22Rv1 (cell line): ENCODE measurements at regions not wholly inside any gene's neighbourhood (a gene's known extent, or its start where the extent isn't known, plus 50 kb on each side); places are given as distances from the start of the nearest gene placed in this dataset.

Experiments
- H3K27ac ChIP-seq: fragments of 450-650 bp; 2 replicates; pipeline ENCODE4 v1.5.1; 2017
- ZFX ChIP-seq: fragments of 450-650 bp; IDR thresholded peaks from 2 replicates; pipeline ENCODE4 v1.6.1; 2017; ENCODE audit warnings: antibody characterized with exemption, borderline replicate concordance
- TF ChIP-seq, protein P1 (sequence below): fragments of 450-650 bp; IDR thresholded peaks from 2 replicates; pipeline ENCODE4 v1.5.1; 2017; ENCODE audit warnings: mild to moderate bottlenecking

DNA sequence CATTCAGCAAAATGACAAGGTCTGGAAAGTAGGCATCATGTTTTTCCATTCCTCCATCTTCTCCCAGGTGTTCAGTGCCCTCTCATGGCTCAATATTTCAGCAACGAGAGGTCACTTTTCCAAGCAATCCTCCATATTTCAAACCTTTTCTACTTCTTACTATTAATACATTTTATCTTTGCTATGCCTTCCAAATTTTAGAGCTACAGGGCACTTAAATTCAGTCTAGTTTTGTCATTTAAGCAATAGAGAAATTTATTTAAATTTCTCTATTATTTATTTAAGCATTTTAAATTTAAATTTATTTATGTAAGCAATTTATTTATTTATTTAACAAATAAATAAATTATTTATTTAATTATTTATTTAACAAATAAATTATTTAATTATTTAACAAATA, 305.1 kb upstream of the ANXA10 start:
- no peak overlapping the region for H3K27ac ChIP-seq
- TF ChIP-seq, protein P1, sequence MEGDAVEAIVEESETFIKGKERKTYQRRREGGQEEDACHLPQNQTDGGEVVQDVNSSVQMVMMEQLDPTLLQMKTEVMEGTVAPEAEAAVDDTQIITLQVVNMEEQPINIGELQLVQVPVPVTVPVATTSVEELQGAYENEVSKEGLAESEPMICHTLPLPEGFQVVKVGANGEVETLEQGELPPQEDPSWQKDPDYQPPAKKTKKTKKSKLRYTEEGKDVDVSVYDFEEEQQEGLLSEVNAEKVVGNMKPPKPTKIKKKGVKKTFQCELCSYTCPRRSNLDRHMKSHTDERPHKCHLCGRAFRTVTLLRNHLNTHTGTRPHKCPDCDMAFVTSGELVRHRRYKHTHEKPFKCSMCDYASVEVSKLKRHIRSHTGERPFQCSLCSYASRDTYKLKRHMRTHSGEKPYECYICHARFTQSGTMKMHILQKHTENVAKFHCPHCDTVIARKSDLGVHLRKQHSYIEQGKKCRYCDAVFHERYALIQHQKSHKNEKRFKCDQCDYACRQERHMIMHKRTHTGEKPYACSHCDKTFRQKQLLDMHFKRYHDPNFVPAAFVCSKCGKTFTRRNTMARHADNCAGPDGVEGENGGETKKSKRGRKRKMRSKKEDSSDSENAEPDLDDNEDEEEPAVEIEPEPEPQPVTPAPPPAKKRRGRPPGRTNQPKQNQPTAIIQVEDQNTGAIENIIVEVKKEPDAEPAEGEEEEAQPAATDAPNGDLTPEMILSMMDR: no peak
- no peak for TF ChIP-seq ZFX

DNA sequence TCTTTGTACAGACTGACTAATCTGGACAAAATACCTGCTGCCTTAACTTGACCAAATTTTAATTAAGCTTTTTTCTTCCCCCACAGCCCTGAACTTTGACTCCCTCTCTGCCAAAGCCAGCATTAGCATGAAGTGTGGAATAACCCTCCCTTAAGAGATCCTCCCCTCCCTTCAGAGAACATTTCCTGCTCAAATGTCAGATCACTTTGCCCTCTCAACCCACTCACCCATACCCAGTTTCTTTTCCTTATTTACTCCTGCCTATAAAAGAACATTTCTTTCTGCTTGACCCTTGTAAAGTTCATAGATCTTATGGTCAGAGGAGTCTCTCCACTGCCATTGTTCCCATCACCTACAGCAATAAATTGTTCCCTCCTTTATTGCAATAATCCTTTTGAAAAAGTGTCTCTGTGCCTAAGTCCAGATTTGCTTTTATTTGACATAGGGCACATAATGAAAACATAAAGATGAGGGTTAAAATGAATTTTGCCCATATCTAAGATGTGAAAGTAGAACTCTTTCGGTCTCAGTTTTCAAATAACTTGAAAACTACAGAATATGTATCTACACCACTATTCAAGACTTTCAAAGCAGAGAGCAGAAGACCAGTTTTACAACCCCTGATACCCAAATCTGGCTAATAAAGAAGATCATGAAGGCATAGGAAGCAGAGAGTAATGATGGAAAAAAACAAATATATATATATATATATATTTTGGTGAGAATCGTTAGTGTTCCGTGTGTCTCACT, 289.7 kb upstream of the ANXA10 start:
- TF ChIP-seq ZFX: no peak
- TF ChIP-seq, protein P1: no peak
- no peak overlapping the region for H3K27ac ChIP-seq

DNA sequence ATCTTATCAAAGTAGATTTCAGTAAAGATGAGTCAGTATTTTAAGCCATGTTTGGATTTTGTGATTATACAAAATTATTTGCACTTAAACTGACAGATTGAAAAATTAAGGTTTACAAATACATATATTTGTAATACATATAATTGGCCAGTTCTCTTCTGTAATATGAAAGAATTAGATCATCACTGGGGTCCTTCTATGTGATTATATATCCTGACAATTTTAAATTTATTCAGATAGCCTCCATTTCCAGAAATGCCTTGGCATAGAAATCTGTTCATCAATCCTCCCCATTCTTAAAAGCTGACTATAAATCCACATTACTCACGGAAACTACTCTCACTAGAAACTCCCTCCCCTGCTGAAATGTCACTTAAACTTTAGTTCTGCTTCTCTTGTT, 280.4 kb upstream of the ANXA10 start:
- H3K27ac ChIP-seq: no peak overlapping the region
- TF ChIP-seq ZFX: no peak
- TF ChIP-seq, protein P1: no peak

DNA sequence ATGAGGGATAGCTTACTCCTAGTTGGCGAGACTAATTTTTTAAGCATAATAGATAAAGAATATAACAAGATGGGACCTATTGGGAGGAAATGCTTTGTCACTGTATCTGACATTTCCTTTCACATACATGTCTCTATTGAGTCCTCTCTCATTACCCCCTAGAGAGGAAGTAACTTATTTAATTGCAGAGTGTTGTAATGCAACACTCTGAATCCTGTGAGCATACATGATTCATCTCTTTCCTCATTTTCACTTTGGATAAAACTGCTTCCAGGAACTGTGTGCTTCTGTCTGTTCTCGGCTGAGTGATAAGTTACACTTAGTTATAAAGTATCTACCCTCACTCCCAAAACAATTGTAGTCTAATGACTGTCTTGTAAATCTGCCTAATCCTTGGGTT, 266.1 kb upstream of the ANXA10 start:
- H3K27ac ChIP-seq: no peak overlapping the region
- TF ChIP-seq, protein P1: no peak
- TF ChIP-seq ZFX: no peak

DNA sequence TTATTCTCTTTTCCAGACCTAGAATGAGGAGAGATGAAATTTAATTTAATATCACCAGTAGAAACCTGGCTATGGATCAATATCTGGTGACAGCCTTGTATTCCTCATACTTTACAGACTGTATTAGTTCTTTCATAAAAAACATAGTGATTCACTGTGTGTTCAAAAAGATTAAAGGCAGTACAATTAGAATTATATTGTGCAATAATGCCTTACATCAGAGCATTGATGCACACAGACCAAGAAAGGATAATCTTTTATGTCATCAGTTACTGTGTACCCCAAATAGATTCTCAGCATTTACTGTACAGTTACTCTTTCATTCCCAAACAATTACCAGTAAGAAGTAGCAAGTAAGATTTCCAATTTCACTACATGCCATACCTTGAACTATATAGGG, 260.5 kb upstream of the ANXA10 start:
- no peak overlapping the region for H3K27ac ChIP-seq
- TF ChIP-seq ZFX: no peak
- TF ChIP-seq, protein P1: no peak

DNA sequence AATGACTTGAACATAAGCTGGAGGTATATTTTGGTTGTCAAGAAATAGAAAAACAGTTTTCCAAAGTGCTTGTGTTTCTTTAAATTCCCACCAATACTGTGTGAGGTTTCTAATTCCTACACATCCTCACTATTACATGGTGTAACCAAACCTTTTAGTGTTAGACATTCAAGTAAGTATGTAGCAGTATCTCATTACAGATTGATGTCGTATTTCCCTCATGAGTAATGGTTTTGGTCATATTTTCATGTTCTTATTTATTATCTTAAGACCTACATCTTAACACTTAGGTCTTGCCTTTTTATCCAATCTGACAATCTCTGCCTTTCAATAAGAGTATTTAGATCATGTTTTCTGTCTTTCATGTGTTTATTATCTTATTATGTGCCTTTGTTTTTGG, 253.7 kb upstream of the ANXA10 start:
- no peak for TF ChIP-seq ZFX
- TF ChIP-seq, protein P1: no peak
- H3K27ac ChIP-seq: no peak overlapping the region

DNA sequence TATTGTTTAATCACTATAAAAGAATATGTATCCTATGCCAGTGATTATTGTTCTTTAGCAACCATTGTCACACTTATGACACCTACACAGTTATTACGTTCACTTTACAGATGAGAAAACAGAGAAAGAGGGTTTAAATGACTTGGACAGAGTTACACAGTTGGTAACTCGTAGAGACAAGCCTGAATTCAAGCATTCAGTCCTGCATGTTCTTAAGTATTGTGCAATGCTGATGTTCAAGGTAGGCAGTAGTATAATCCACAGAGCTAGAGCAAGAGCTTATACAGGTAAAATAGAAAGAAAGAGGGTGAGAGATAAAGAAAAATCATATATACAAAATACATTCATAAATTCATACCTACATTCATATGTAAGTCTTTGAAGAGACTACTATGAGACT, 249.8 kb upstream of the ANXA10 start:
- H3K27ac ChIP-seq: no peak overlapping the region
- TF ChIP-seq, protein P1: no peak
